ENCODE measurements at regions not wholly inside any gene's neighbourhood (a gene's known extent, or its start where the extent isn't known, plus 50 kb on each side); places are given as distances from the start of the nearest gene placed in this dataset.

DNA sequence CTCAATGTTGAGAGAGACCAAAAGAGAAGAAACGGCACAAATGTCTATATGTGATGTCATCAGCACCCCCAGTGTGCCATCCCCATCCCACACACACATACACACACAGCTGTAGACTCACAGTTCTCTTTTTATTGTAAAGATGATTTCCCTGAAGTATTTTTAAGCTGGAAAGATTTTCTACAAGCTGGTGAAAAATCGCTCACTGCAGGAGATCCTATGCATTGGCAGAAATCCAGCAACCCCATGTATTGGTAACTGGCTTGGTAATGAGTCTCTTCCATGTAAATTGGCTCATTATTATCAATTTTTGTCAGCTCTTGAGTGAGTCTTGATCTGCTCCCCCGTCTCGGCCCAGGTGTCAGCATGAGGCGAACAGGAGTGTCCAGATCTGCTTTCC lies 107.1 kb upstream of the UQCRFS1 start:
- no peaks in the 10 kb centered on the region for H4K20me1 ChIP-seq (ENCODE audit: insufficient read depth, low read length)
- no peak for TF ChIP-seq EZH2phosphoT487 (IDR thresholded peaks at IDR 0.05; ENCODE audit: low read depth)
- TF ChIP-seq, protein P1, sequence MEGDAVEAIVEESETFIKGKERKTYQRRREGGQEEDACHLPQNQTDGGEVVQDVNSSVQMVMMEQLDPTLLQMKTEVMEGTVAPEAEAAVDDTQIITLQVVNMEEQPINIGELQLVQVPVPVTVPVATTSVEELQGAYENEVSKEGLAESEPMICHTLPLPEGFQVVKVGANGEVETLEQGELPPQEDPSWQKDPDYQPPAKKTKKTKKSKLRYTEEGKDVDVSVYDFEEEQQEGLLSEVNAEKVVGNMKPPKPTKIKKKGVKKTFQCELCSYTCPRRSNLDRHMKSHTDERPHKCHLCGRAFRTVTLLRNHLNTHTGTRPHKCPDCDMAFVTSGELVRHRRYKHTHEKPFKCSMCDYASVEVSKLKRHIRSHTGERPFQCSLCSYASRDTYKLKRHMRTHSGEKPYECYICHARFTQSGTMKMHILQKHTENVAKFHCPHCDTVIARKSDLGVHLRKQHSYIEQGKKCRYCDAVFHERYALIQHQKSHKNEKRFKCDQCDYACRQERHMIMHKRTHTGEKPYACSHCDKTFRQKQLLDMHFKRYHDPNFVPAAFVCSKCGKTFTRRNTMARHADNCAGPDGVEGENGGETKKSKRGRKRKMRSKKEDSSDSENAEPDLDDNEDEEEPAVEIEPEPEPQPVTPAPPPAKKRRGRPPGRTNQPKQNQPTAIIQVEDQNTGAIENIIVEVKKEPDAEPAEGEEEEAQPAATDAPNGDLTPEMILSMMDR (IDR thresholded peaks at IDR 0.05; ENCODE audit: low read depth, low read length): no peak
- H3K36me3 ChIP-seq (replicated peaks; ENCODE audit: low read depth, low read length): no peaks in the 10 kb centered on the region
- no peak overlapping the region for H3K4me3 ChIP-seq (ENCODE audit: low read length)
- H2AFZ ChIP-seq (ENCODE audit: low read depth, low read length): no peak overlapping the region
- no peak overlapping the region for H3K4me2 ChIP-seq (ENCODE audit: low read length)
- H3K27me3 ChIP-seq (ENCODE audit: low read depth, low read length): peaks cover 37% of the 10 kb centered on the region
- H3K27ac ChIP-seq (ENCODE audit: low read length): no peak overlapping the region
- H3K9ac ChIP-seq (ENCODE audit: low read length): no peak overlapping the region
- no peaks in the 10 kb centered on the region for H3K9me3 ChIP-seq (ENCODE audit: insufficient read depth, low read length)
- no peaks in the 10 kb centered on the region for H3K4me1 ChIP-seq (ENCODE audit: low read length)
- no peaks in the 10 kb centered on the region for H3K79me2 ChIP-seq (ENCODE audit: low read length)

DNA sequence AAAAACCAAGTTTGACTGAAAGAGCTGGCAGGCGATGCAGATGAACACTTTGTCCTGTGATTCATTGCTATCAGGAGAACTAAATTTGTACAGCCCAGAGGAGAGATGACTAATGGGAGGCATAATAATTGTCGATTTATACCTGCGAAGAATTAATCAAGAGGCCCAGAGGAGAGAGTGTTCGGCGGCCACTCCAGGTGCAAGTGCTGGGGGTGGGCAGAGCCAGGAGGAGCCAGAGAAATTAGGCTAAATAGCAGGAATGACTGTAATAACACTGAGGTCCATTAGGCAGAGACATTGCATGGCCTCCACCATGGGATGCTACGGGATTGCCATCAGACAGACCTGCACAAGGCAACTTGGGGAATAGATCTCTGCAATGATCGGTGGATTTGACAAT lies 107.7 kb upstream of the UQCRFS1 start:
- H4K20me1 ChIP-seq (ENCODE audit: insufficient read depth, low read length): no peaks in the 10 kb centered on the region
- no peaks in the 10 kb centered on the region for H3K79me2 ChIP-seq (ENCODE audit: low read length)
- no peak for TF ChIP-seq EZH2phosphoT487 (IDR thresholded peaks at IDR 0.05; ENCODE audit: low read depth)
- TF ChIP-seq, protein P1 (IDR thresholded peaks at IDR 0.05; ENCODE audit: low read depth, low read length): no peak
- no peak overlapping the region for H3K4me2 ChIP-seq (ENCODE audit: low read length)
- H3K27ac ChIP-seq (ENCODE audit: low read length): no peak overlapping the region
- H3K9me3 ChIP-seq (ENCODE audit: insufficient read depth, low read length): no peaks in the 10 kb centered on the region
- H3K4me3 ChIP-seq (ENCODE audit: low read length): no peak overlapping the region
- H3K27me3 ChIP-seq (ENCODE audit: low read depth, low read length): peaks cover 42% of the 10 kb centered on the region
- H2AFZ ChIP-seq (ENCODE audit: low read depth, low read length): no peak overlapping the region
- no peaks in the 10 kb centered on the region for H3K36me3 ChIP-seq (replicated peaks; ENCODE audit: low read depth, low read length)
- no peak overlapping the region for H3K9ac ChIP-seq (ENCODE audit: low read length)
- H3K4me1 ChIP-seq (ENCODE audit: low read length): no peaks in the 10 kb centered on the region

DNA sequence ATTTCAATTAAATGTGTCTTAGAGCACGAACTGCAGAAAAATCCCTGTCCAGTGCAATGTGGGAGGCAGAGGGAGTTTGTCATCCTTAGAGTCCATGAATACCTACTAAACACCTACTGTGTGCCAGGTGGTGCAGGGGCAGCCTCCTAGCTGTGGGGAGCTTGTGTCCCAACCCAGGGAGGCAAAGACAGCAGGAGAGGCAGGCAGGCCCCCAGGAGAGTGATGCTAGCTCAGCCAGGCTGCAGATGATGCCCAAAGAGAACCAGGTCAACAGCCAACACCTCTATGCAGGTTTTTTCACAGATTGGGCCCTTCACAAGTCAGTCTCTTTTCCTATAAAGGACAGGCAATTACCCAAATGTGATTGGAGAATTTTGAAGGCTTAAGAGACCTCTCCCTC lies 108.2 kb upstream of the UQCRFS1 start:
- Histone ChIP-seq H3K27ac (ENCODE audit: low read length) (no peak overlapping the region), H3K79me2 (ENCODE audit: low read length) (no peaks in the 10 kb centered on the region), H3K4me3 (ENCODE audit: low read length) (no peak overlapping the region), H4K20me1 (ENCODE audit: insufficient read depth, low read length) (no peaks in the 10 kb centered on the region), H3K4me2 (ENCODE audit: low read length) (no peak overlapping the region), H2AFZ (ENCODE audit: low read depth, low read length) (no peak overlapping the region), H3K36me3 (replicated peaks; ENCODE audit: low read depth, low read length) (no peaks in the 10 kb centered on the region), H3K27me3 (ENCODE audit: low read depth, low read length) (peaks cover 45% of the 10 kb centered on the region), H3K4me1 (ENCODE audit: low read length) (no peaks in the 10 kb centered on the region), H3K9me3 (ENCODE audit: insufficient read depth, low read length) (no peaks in the 10 kb centered on the region), H3K9ac (ENCODE audit: low read length) (no peak overlapping the region)
- TF ChIP-seq EZH2phosphoT487 (IDR thresholded peaks at IDR 0.05; ENCODE audit: low read depth): no peak
- TF ChIP-seq, protein P1 (IDR thresholded peaks at IDR 0.05; ENCODE audit: low read depth, low read length): no peak

DNA sequence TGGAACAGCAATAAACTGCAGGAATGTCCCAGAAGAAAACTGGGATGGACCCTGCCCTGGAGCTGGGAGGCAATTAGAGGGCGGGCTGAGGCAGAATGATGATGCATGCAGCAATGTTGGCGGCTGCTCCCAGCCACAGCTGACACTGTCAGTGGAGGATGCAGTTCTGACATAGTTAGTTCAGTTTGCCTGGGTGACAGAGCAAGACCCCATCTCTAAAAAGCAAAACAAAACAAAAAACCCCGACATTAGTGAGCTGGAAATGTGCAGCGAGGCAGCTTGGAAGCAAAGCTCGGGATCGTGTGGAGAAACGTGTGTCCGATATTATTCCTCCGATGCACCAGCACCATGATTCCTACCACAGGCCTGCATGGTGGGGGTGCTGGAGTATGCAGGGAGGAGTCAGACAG lies 110.1 kb upstream of the UQCRFS1 start:
- Histone ChIP-seq H3K4me3 (ENCODE audit: low read length) (no peak overlapping the region), H3K79me2 (ENCODE audit: low read length) (no peaks in the 10 kb centered on the region), H2AFZ (ENCODE audit: low read depth, low read length) (no peak overlapping the region), H3K9me3 (ENCODE audit: insufficient read depth, low read length) (no peaks in the 10 kb centered on the region), H4K20me1 (ENCODE audit: insufficient read depth, low read length) (no peaks in the 10 kb centered on the region), H3K27me3 (ENCODE audit: low read depth, low read length) (peaks cover 37% of the 10 kb centered on the region), H3K27ac (ENCODE audit: low read length) (no peak overlapping the region), H3K36me3 (replicated peaks; ENCODE audit: low read depth, low read length) (no peaks in the 10 kb centered on the region), H3K4me2 (ENCODE audit: low read length) (no peak overlapping the region), H3K9ac (ENCODE audit: low read length) (no peak overlapping the region), H3K4me1 (ENCODE audit: low read length) (no peaks in the 10 kb centered on the region)
- TF ChIP-seq EZH2phosphoT487 (IDR thresholded peaks at IDR 0.05; ENCODE audit: low read depth): no peak
- TF ChIP-seq, protein P1 (IDR thresholded peaks at IDR 0.05; ENCODE audit: low read depth, low read length): no peak
